WTC11 (cell line): ENCODE measurements at regions not wholly inside any gene's neighbourhood (a gene's known extent, or its start where the extent isn't known, plus 50 kb on each side); places are given as distances from the start of the nearest gene placed in this dataset.

Experiments
- ATAC-seq: fragments of 200-7000 bp; cut with Tn5 transposase; 2 replicates; pipeline ENCODE4 v1.10.0; 2021; ENCODE audit warnings: mild to moderate bottlenecking, moderate library complexity
- CTCF ChIA-PET: fragments of 300-600 bp; sonication (Branson Sonifier 250); formaldehyde crosslinking; loops from one replicate; lab custom pipeline; 2021; ENCODE audit warnings: antibody characterized with exemption; lab: Charles Lee
- POLR2A ChIA-PET: fragments of 350-600 bp; sonication (Branson Sonifier 250); formaldehyde crosslinking; loops from one replicate; lab custom pipeline; 2021; ENCODE audit warnings: antibody characterized with exemption; lab: Charles Lee
- DNase-seq: peaks from one replicate; pipeline ENCODE4 v3.0.0; 2021; ENCODE audit warnings: low spot score
- H3K27ac Mint-ChIP-seq: 2 replicates; pipeline ENCODE4 v1.8.0; 2021; ENCODE audit warnings: mixed read lengths
- H3K27me3 Mint-ChIP-seq: 2 replicates; pipeline ENCODE4 v1.8.0; 2021; ENCODE audit warnings: low read depth, mild to moderate bottlenecking, moderate library complexity, mixed read lengths
- H3K36me3 Mint-ChIP-seq: 2 replicates; pipeline ENCODE4 v1.8.0; 2021; ENCODE audit warnings: mixed read lengths
- H3K4me1 Mint-ChIP-seq: 2 replicates; pipeline ENCODE4 v1.8.0; 2022; ENCODE audit warnings: mixed read lengths
- H3K4me3 Mint-ChIP-seq: 2 replicates; pipeline ENCODE4 v1.8.0; 2021; ENCODE audit warnings: mild to moderate bottlenecking, moderate library complexity, mixed read lengths
- H3K9me3 Mint-ChIP-seq: 2 replicates; pipeline ENCODE4 v1.8.0; 2021; ENCODE audit warnings: mixed read lengths
- AFF4 ChIP-seq: sonication (generic); formaldehyde crosslinking; IDR thresholded peaks from 2 replicates; pipeline ENCODE4 v1.8.1; 2023; ENCODE audit warnings: mild to moderate bottlenecking, missing genetic modification reagents, borderline replicate concordance
- CREM ChIP-seq: sonication (generic); formaldehyde crosslinking; IDR thresholded peaks from 2 replicates; pipeline ENCODE4 v1.8.1; 2022; ENCODE audit warnings: mild to moderate bottlenecking, missing genetic modification reagents, moderate library complexity
- ERG ChIP-seq: fragments of 250-450 bp; sonication (Bioruptor Pico); IDR thresholded peaks from 2 replicates; pipeline ENCODE4 v1.8.0; 2021; ENCODE audit warnings: mild to moderate bottlenecking
- GABPB1 ChIP-seq: sonication (generic); formaldehyde crosslinking; IDR thresholded peaks from 2 replicates; pipeline ENCODE4 v1.8.1; 2023; ENCODE audit warnings: mild to moderate bottlenecking, missing genetic modification reagents
- IRF1 ChIP-seq: sonication (generic); formaldehyde crosslinking; IDR thresholded peaks from 2 replicates; pipeline ENCODE4 v1.8.0; 2023; ENCODE audit warnings: missing genetic modification reagents
- JAZF1 ChIP-seq: fragments of 250-450 bp; sonication (Bioruptor Pico); IDR thresholded peaks from 2 replicates; pipeline ENCODE4 v1.9.0; 2021; ENCODE audit warnings: moderate library complexity, mild to moderate bottlenecking, inconsistent platforms
- MXD4 ChIP-seq: fragments of 250-450 bp; sonication (Bioruptor Pico); IDR thresholded peaks from 2 replicates; pipeline ENCODE4 v1.8.0; 2021; ENCODE audit warnings: mild to moderate bottlenecking, moderate library complexity, borderline replicate concordance
- NFE2L1 ChIP-seq: sonication (generic); formaldehyde crosslinking; IDR thresholded peaks from 2 replicates; pipeline ENCODE4 v1.8.1; 2023; ENCODE audit warnings: missing genetic modification reagents
- NFYB ChIP-seq: sonication (generic); formaldehyde crosslinking; conservative IDR thresholded peaks from 2 replicates; pipeline ENCODE4 v1.8.0; 2022; ENCODE audit warnings: low read depth, missing genetic modification reagents
- OVOL2 ChIP-seq: fragments of 250-450 bp; sonication (Bioruptor Pico); IDR thresholded peaks from 2 replicates; pipeline ENCODE4 v1.9.0; 2021; ENCODE audit warnings: mild to moderate bottlenecking, borderline replicate concordance
- SMAD3 ChIP-seq: sonication (generic); formaldehyde crosslinking; IDR thresholded peaks from 2 replicates; pipeline ENCODE4 v1.8.0; 2022; ENCODE audit warnings: missing genetic modification reagents, mild to moderate bottlenecking, borderline replicate concordance
- SOX15 ChIP-seq: fragments of 250-450 bp; sonication (Bioruptor Pico); IDR thresholded peaks from 2 replicates; pipeline ENCODE4 v1.9.0; 2021; ENCODE audit warnings: mild to moderate bottlenecking
- TF ChIP-seq, protein P1 (sequence below): fragments of 250-450 bp; sonication (Bioruptor Pico); conservative IDR thresholded peaks from 2 replicates; pipeline ENCODE4 v1.9.0; 2021; ENCODE audit warnings: mild to moderate bottlenecking
- TF ChIP-seq, protein P2 (sequence below): sonication (generic); formaldehyde crosslinking; IDR thresholded peaks from 2 replicates; pipeline ENCODE4 v1.8.0; 2022; ENCODE audit warnings: mild to moderate bottlenecking, missing genetic modification reagents
- TF ChIP-seq, protein P3 (sequence below): sonication (generic); formaldehyde crosslinking; IDR thresholded peaks from 2 replicates; pipeline ENCODE4 v1.8.1; 2022; ENCODE audit warnings: mild to moderate bottlenecking, missing genetic modification reagents, moderate library complexity, borderline replicate concordance

DNA sequence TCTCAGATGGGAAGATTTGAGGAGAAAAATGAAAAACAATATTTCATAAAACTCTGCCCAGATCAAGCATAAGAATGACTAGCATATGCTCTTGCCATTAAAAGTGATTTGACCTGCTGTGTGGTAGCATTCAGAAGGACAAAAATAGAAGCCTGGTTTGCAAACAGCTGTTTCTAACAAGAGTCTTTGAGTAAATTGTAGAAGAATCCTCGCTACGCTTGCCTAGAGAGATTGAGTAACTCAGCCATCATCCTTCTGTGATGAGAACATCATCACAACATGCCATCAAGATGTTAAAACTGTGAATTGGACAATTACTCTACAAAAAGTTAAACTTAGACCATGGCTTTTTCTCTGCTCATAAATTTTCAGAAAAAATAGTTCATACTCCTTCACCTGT lies 168.9 kb upstream of the PUDP start:
- no peak for TF ChIP-seq JAZF1 (CRISPR knock-in tag)
- TF ChIP-seq NFE2L1 (CRISPR knock-in tag) = no peak
- TF ChIP-seq AFF4 = no peak
- no peak for TF ChIP-seq NFYB (CRISPR knock-in tag)
- TF ChIP-seq, protein P1, sequence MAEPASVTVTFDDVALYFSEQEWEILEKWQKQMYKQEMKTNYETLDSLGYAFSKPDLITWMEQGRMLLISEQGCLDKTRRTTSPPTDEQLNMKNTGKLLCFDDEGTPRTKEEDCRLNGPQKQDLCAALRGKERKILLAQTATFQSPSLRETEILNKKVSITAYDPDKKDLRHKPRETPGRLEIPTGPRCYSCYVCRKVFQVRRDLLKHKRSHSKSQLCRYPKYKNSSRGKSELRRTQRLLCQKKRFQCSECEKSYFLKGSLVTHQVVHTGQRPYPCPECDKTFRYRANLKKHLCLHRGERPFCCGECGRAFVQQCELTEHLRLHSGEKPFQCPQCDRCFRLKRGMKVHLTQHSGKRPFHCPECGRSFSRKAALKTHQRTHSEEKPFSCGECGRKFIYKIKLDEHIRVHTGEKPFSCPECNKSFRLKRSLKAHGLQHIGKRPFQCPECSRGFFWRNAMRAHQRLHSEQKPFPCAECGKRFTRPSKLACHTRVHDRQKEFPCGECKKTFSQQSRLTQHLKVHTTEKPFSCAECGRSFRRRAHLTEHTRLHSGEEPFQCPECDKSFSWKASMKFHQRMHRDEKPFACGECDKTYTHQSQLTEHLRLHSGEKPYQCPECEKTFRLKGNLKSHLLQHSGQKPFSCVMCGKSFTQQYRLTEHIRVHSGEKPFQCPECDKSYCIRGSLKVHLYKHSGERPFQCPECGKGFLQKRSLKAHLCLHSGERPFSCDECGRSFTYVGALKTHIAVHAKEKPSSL = no peak
- TF ChIP-seq MXD4 = no peak
- no peak for TF ChIP-seq SMAD3 (CRISPR knock-in tag)
- TF ChIP-seq, protein P2, sequence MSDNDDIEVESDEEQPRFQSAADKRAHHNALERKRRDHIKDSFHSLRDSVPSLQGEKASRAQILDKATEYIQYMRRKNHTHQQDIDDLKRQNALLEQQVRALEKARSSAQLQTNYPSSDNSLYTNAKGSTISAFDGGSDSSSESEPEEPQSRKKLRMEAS = no peak
- TF ChIP-seq IRF1 (CRISPR knock-in tag) = no peak
- TF ChIP-seq, protein P3, sequence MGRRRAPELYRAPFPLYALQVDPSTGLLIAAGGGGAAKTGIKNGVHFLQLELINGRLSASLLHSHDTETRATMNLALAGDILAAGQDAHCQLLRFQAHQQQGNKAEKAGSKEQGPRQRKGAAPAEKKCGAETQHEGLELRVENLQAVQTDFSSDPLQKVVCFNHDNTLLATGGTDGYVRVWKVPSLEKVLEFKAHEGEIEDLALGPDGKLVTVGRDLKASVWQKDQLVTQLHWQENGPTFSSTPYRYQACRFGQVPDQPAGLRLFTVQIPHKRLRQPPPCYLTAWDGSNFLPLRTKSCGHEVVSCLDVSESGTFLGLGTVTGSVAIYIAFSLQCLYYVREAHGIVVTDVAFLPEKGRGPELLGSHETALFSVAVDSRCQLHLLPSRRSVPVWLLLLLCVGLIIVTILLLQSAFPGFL (CRISPR knock-in tag) = no peak
- no peak for TF ChIP-seq SOX15 (CRISPR knock-in tag)
- TF ChIP-seq CREM (CRISPR knock-in tag) = no peak
- no peak for TF ChIP-seq ERG (CRISPR knock-in tag)
- no peak for TF ChIP-seq GABPB1 (CRISPR knock-in tag)
- no peak for TF ChIP-seq OVOL2
- ATAC-seq (no peak), DNase-seq (no peak)
- ChIA-PET POLR2A (no interaction called here), CTCF (no interaction called here)
- Mint-ChIP-seq H3K4me3 (no peak overlapping the region), H3K9me3 (0 out of 2 replicates have a peak, but pooled peaks cover 4% of the 10 kb centered on the region), H3K36me3 (no peaks in the 10 kb centered on the region), H3K27ac (no peak overlapping the region), H3K27me3 (no peaks in the 10 kb centered on the region; the same call in 1 of the 2 replicates), H3K4me1 (peaks cover 5% of the 10 kb centered on the region)

GRCh38 chrX:7316280-7316679 lies 168.3 kb upstream of the PUDP start:
- no peak for TF ChIP-seq SMAD3 (CRISPR knock-in tag)
- TF ChIP-seq, all 79 proteins: peak for 0
- H3K4me3 Mint-ChIP-seq = no peak overlapping the region
- CTCF ChIA-PET = no interaction called here

More at GRCh38 chrX:7316280-7316679, 168.3 kb upstream of the PUDP start:
- POLR2A ChIA-PET = no interaction called here
- 0 out of 2 replicates have a peak, but pooled peaks cover 4% of the 10 kb centered on the region for H3K9me3 Mint-ChIP-seq
- DNase-seq (no peak), ATAC-seq (no peak)
- no peaks in the 10 kb centered on the region; the same call in 1 of the 2 replicates for H3K27me3 Mint-ChIP-seq
- no peaks in the 10 kb centered on the region for H3K36me3 Mint-ChIP-seq
- no peaks in the 10 kb centered on the region for H3K4me1 Mint-ChIP-seq
- no peak overlapping the region for H3K27ac Mint-ChIP-seq
